ENCODE measurements at regions not wholly inside any gene's neighbourhood (a gene's known extent, or its start where the extent isn't known, plus 50 kb on each side); places are given as distances from the start of the nearest gene placed in this dataset.

DNA sequence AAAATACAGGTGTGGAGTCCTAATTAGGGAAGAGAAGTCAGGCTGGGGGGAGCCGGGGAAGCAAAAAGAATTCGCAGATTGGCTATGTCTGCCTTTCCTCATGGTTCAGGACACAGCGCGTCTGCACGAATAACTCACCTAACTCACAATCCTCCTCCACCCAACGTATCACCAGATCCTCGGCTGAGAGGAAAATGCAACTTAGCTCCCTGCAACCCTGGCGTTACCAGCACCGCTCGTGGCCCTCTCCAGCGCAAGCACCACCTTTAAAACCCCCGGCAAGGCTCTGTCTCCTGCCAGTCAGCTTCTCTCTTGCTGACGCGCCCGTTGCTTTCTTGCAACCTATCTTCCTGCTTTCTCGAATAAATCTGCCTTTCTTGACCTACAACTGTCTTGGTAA is 49.8 kb upstream of the METRNL start:
- Histone ChIP-seq H3K4me3 (ENCODE audit: low read length in 2 of 2) (no peak overlapping the region), H3K36me3 (ENCODE audit: control insufficient read depth in 2 of 2, insufficient read depth in 2 of 2, low read length in 1 of 2) (peaks cover 4 to 9% of the 10 kb centered on the region in 2 donors), H3K4me1 (ENCODE audit: control insufficient read depth in 2 of 2, insufficient read depth in 2 of 2, low read length in 2 of 2) (peaks cover 0 to 12% of the 10 kb centered on the region in 2 donors), H3K27me3 (ENCODE audit: control insufficient read depth in 2 of 2, insufficient read depth in 1 of 2, low read length in 1 of 2) (no peaks in the 10 kb centered on the region), H3K9me3 (ENCODE audit: control insufficient read depth in 2 of 2, insufficient read depth in 1 of 2, low read length in 1 of 2) (no peaks in the 10 kb centered on the region), H3K27ac (ENCODE audit: low read depth in 1 of 2, low read length in 1 of 2) (no peak overlapping the region)
- 93% methylated on average over 16 of the region's 16 CpGs for WGBS
- DNase-seq (ENCODE audit: low read depth in 6 of 9, low spot score in 9 of 9), result no peak
